GM18907 (cell line): ENCODE measurements at regions not wholly inside any gene's neighbourhood (a gene's known extent, or its start where the extent isn't known, plus 50 kb on each side); places are given as distances from the start of the nearest gene placed in this dataset.
A peak's percentile ranks its signal among the peaks of the same experiment; 100 is the strongest.

Experiments used
- ATAC-seq: cut with Tn5 transposase; IDR thresholded peaks from one replicate; pipeline ENCODE4 v1.9.1; 2021; ENCODE audit warnings: mild to moderate bottlenecking, moderate library complexity; ENCODE audit not compliant: unreplicated experiment

GRCh38 chrX:39205467-39205866, 404.2 kb downstream of the MID1IP1 start:
- no peak for ATAC-seq

GRCh38 chrX:39206399-39207145, 405.3 kb downstream of the MID1IP1 start:
- ATAC-seq = no peak

- no peak for ATAC-seq
These were observed 410.2 kb downstream of the MID1IP1 start for GRCh38 chrX:39211501-39211900.

GRCh38 chrX:39212456-39212855, 411.2 kb downstream of the MID1IP1 start:
- no peak for ATAC-seq

GRCh38 chrX:39214387-39215126, 413.3 kb downstream of the MID1IP1 start:
- ATAC-seq = no peak

GRCh38 chrX:39220952-39221351, 419.7 kb downstream of the MID1IP1 start:
- no peak for ATAC-seq

- no peak for ATAC-seq
These were observed 421.3 kb downstream of the MID1IP1 start for GRCh38 chrX:39222346-39223113.

- no peak for ATAC-seq
These were observed 425.0 kb downstream of the MID1IP1 start for GRCh38 chrX:39226251-39226650.

GRCh38 chrX:39227371-39227770, 426.1 kb downstream of the MID1IP1 start:
- no peak for ATAC-seq

- ATAC-seq = no peak
These were observed 436.7 kb downstream of the MID1IP1 start for GRCh38 chrX:39238006-39238405.

- ATAC-seq = peak; percentile 72
These were observed 440.9 kb downstream of the MID1IP1 start for GRCh38 chrX:39242187-39242586.

GRCh38 chrX:39244147-39244546, 442.9 kb downstream of the MID1IP1 start:
- no peak for ATAC-seq

GRCh38 chrX:39245024-39245423, 443.8 kb downstream of the MID1IP1 start:
- no peak for ATAC-seq

GRCh38 chrX:39247536-39247935, 446.3 kb downstream of the MID1IP1 start:
- ATAC-seq = no peak

GRCh38 chrX:39248330-39248729, 447.1 kb downstream of the MID1IP1 start:
- ATAC-seq = no peak

- ATAC-seq = no peak
These were observed 448.7 kb downstream of the MID1IP1 start for GRCh38 chrX:39249999-39250398.

GRCh38 chrX:39251995-39252394, 450.7 kb downstream of the MID1IP1 start:
- no peak for ATAC-seq

GRCh38 chrX:39253551-39253950, 452.3 kb downstream of the MID1IP1 start:
- ATAC-seq = no peak

- ATAC-seq = no peak
These were observed 457.1 kb downstream of the MID1IP1 start for GRCh38 chrX:39258331-39258730.

- ATAC-seq = no peak
These were observed 459.7 kb downstream of the MID1IP1 start for GRCh38 chrX:39260965-39261364.

GRCh38 chrX:39261446-39262147, 460.3 kb downstream of the MID1IP1 start:
- ATAC-seq = no peak
